ENCODE measurements at regions not wholly inside any gene's neighbourhood (a gene's known extent, or its start where the extent isn't known, plus 50 kb on each side); places are given as distances from the start of the nearest gene placed in this dataset.

- H2AFZ ChIP-seq, result no peak overlapping the region
- no peaks in the 10 kb centered on the region for H3F3A ChIP-seq (ENCODE audit: insufficient read depth, low read depth)
- H3K36me3 ChIP-seq (ENCODE audit: low read depth), result no peaks in the 10 kb centered on the region
- no peaks in the 10 kb centered on the region for H3K9me2 ChIP-seq (ENCODE audit: insufficient read depth)
- ChIA-PET POLR2A (ENCODE audit: unreplicated experiment) (no interaction called here), CTCF (interaction anchor here (0.7 kb wide), 1 partner anchor 25 kb away, joined by 3 read pairs; no protein-coding TSS in a partner anchor)
- no peaks in the 10 kb centered on the region for H3K79me2 ChIP-seq (ENCODE audit: low read depth)
- intact Hi-C loops (cut with micrococcal nuclease; ENCODE audit: unreplicated experiment), result no loop called here
- H3K4me2 ChIP-seq, result no peak overlapping the region
- H3K27ac ChIP-seq, result no peak overlapping the region
- H3K9me3 ChIP-seq (ENCODE audit: insufficient read depth, low read depth), result no peaks in the 10 kb centered on the region
- no peak for DNase-seq
- no TSS peak for BruUV-seq (replicated peaks)
- H3K27me3 ChIP-seq (ENCODE audit: insufficient read depth, low read depth), result no peaks in the 10 kb centered on the region
- no peaks in the 10 kb centered on the region for H4K20me1 ChIP-seq (ENCODE audit: insufficient read depth)
- H3K4me3 ChIP-seq, result no peak overlapping the region
- no peaks in the 10 kb centered on the region for H3K4me1 ChIP-seq (replicated peaks; ENCODE audit: insufficient read depth)
- TF ChIP-seq CTCF (conservative IDR thresholded peaks at IDR 0.05) (no peak), EZH2 (IDR thresholded peaks at IDR 0.05; ENCODE audit: low read depth) (no peak)
These were observed 137.7 kb upstream of the POM121L12 start for GRCh38 chr7:52897713-52898112.

- BruUV-seq (replicated peaks), result no TSS peak
- no peaks in the 10 kb centered on the region for H3K9me3 ChIP-seq (ENCODE audit: insufficient read depth, low read depth)
- no peaks in the 10 kb centered on the region for H3F3A ChIP-seq (ENCODE audit: insufficient read depth, low read depth)
- H3K36me3 ChIP-seq (ENCODE audit: low read depth), result no peaks in the 10 kb centered on the region
- H3K27me3 ChIP-seq (ENCODE audit: insufficient read depth, low read depth), result no peaks in the 10 kb centered on the region
- ChIA-PET POLR2A (ENCODE audit: unreplicated experiment) (no interaction called here), CTCF (interaction anchor here (0.7 kb wide), 1 partner anchor 25 kb away, joined by 3 read pairs; no protein-coding TSS in a partner anchor)
- TF ChIP-seq CTCF (conservative IDR thresholded peaks at IDR 0.05), result no peak
- TF ChIP-seq EZH2 (IDR thresholded peaks at IDR 0.05; ENCODE audit: low read depth), result no peak
- H3K27ac ChIP-seq, result no peak overlapping the region
- no peaks in the 10 kb centered on the region for H4K20me1 ChIP-seq (ENCODE audit: insufficient read depth)
- H3K9me2 ChIP-seq (ENCODE audit: insufficient read depth), result no peaks in the 10 kb centered on the region
- H3K79me2 ChIP-seq (ENCODE audit: low read depth), result no peaks in the 10 kb centered on the region
- H3K4me3 ChIP-seq, result no peak overlapping the region
- no peak overlapping the region for H3K4me2 ChIP-seq
- DNase-seq, result no peak
- no peak overlapping the region for H2AFZ ChIP-seq
- no peaks in the 10 kb centered on the region for H3K4me1 ChIP-seq (replicated peaks; ENCODE audit: insufficient read depth)
- intact Hi-C loops (cut with micrococcal nuclease; ENCODE audit: unreplicated experiment), result no loop called here
These were observed 138.1 kb upstream of the POM121L12 start for GRCh38 chr7:52897288-52897687.

GRCh38 chr7:52877240-52877639 is 158.2 kb upstream of the POM121L12 start:
- H3K4me3 ChIP-seq, result no peak overlapping the region
- ChIA-PET CTCF (no interaction called here), POLR2A (ENCODE audit: unreplicated experiment) (no interaction called here)
- 0 out of 2 replicates have a peak, but pooled peaks cover 3% of the 10 kb centered on the region for H3K27me3 ChIP-seq (ENCODE audit: insufficient read depth, low read depth)
- no peaks in the 10 kb centered on the region for H3K36me3 ChIP-seq (ENCODE audit: low read depth)
- H3F3A ChIP-seq (ENCODE audit: insufficient read depth, low read depth), result no peaks in the 10 kb centered on the region
- no peak overlapping the region for H3K4me2 ChIP-seq
- no peaks in the 10 kb centered on the region for H3K9me2 ChIP-seq (ENCODE audit: insufficient read depth)
- no peak overlapping the region for H3K27ac ChIP-seq
- H4K20me1 ChIP-seq (ENCODE audit: insufficient read depth), result no peaks in the 10 kb centered on the region
- TF ChIP-seq EZH2 (IDR thresholded peaks at IDR 0.05; ENCODE audit: low read depth) (no peak), CTCF (conservative IDR thresholded peaks at IDR 0.05) (no peak)
- H2AFZ ChIP-seq, result no peak overlapping the region
- H3K4me1 ChIP-seq (replicated peaks; ENCODE audit: insufficient read depth), result no peaks in the 10 kb centered on the region
- no peak for DNase-seq
- intact Hi-C loops (cut with micrococcal nuclease; ENCODE audit: unreplicated experiment), result no loop called here
- H3K9me3 ChIP-seq (ENCODE audit: insufficient read depth, low read depth), result no peaks in the 10 kb centered on the region
- BruUV-seq (replicated peaks), result no TSS peak
- no peaks in the 10 kb centered on the region for H3K79me2 ChIP-seq (ENCODE audit: low read depth)
